ENCODE measurements at regions not wholly inside any gene's neighbourhood (a gene's known extent, or its start where the extent isn't known, plus 50 kb on each side); places are given as distances from the start of the nearest gene placed in this dataset.

- DNase-seq, result no peak
These were observed 325.9 kb upstream of the ADAMTS5 start for GRCh38 chr21:27292783-27293182.

GRCh38 chr21:27292229-27292628 is 325.3 kb upstream of the ADAMTS5 start:
- DNase-seq, result no peak

GRCh38 chr21:27291006-27291405 is 324.1 kb upstream of the ADAMTS5 start:
- no peak for DNase-seq

DNA sequence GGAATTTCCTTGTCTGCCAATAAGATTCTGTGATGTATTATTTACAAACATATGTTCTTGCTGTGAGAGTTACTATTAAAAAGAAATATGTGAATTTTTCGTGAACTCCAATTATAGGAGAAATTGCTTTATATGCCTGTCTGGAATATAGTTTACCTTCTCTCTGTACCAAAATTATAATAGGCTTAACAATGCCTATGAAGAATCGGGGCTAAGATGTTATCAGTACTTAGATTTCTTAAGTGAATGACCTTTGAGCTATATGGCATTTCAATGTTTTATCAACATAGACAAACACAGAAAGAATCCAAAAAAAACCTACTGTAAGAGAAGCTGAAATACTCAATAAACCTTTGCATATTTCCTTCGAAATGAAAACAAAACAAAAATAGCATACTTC is 323.1 kb upstream of the ADAMTS5 start:
- DNase-seq, result no peak

DNA sequence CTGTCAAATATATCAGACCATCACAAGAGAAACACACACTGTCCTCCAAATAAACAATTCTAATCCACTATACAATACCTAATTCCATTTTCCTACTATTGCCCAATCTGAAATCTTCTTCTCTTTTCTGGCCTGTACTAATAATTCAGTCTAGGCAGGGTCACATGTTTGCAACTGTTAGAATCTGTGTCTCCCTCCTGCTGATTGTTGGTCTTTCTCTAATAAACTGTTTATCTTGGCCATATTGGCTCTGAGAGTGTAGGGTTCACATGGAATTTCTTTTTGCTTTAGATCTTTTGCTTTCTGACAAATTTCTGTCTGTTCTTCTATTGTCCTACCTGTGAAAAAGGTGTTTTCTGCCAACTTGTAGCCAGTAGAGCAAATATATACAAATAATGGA is 319.9 kb upstream of the ADAMTS5 start:
- DNase-seq, result no peak

GRCh38 chr21:27277110-27277509 is 310.2 kb upstream of the ADAMTS5 start:
- DNase-seq, result no peak

DNA sequence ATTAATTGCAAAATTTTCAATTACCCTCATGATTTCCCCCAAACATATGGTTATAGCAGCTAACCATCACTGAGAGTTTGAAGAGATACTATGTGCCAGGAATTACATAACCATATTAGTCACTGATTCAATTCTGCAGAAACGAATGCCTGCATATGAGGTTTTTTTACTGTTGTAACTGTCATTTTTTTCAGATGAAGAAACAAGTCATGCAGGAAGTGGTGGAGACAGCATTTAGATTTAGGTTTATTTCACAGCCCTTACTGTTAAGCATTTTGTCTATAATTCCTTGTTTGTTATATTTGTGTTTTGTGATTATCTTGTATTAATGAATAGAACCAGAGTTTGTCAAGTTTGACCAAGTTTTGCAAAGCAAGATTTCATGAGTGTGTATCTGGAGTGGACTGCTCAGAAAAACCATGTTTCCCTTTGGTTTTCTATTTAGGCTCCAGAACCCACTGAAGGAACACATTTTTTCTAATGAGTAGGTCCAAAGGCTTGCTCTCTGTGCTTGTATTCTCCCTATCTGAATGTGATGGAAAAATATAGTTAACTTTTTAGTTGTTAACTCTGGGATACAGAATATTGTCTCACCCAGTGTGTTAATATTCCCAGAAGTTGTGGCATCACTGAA is 308.5 kb upstream of the ADAMTS5 start:
- DNase-seq, result no peak

GRCh38 chr21:27269644-27270043 is 302.8 kb upstream of the ADAMTS5 start:
- DNase-seq, result no peak

GRCh38 chr21:27268290-27268689 is 301.4 kb upstream of the ADAMTS5 start:
- DNase-seq, result no peak

DNA sequence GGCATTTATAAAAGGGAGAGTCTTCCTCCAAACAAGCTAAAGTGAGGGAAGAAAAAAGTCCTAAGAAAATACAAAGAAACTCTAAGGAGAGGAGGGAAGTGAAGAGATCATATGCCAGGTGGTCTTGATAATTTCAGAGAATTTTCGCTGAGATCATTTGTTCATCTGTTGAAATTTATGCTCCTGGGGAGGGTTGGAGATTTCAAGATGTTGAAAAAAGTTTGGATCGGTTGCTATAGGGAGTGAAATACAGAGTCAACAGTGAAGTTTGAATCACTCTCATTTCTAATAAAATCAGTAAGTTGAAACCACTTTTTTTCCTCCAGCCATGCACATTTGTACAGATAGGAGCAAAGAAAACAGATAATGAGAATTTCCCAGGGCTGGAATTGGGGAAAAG is 299.1 kb upstream of the ADAMTS5 start:
- DNase-seq, result no peak

DNA sequence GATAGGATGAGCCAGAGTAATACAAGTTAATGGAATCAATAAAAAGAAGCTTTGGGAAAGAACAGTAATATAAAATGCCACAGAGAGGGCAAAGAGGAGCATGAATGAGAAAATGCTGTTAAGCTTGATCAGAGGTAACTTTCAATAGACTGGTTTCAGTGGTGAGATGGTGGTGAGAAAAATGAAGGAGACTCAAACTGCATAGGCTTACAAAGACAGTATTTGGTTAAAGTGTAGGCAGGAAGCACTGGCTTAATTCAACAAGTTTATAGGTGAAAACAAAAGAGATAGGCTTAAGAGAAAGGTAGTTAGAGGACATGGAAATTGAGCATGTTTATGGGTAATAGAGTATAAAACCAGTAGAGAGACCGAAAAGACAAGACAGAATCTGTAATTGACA is 298.6 kb upstream of the ADAMTS5 start:
- DNase-seq, result no peak

DNA sequence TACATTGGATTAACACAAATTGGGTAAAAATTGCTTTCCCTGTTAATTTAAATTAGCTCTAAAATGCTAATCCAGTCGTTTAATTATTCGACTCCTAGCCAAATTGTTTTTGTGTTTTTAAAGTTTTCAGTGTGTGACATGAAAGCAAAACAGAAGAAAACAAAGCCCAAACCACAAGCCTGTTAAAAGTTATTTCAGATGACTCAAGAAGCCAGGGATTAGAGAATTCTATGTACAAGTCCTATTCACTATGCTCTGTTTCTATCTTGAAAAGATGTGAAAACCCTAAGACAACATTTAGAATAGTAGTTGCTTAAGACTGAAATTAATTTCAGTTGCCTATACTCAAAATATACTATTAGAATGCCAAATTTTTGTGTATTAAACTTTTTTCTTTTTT is 294.8 kb upstream of the ADAMTS5 start:
- DNase-seq, result no peak

GRCh38 chr21:27260728-27261127 is 293.8 kb upstream of the ADAMTS5 start:
- DNase-seq, result no peak

- no peak for DNase-seq
These were observed 292.0 kb upstream of the ADAMTS5 start for GRCh38 chr21:27258742-27259448.

GRCh38 chr21:27257908-27258556 is 291.1 kb upstream of the ADAMTS5 start:
- no peak for DNase-seq

- no peak for DNase-seq
These were observed 290.3 kb upstream of the ADAMTS5 start for GRCh38 chr21:27257226-27257625.

DNA sequence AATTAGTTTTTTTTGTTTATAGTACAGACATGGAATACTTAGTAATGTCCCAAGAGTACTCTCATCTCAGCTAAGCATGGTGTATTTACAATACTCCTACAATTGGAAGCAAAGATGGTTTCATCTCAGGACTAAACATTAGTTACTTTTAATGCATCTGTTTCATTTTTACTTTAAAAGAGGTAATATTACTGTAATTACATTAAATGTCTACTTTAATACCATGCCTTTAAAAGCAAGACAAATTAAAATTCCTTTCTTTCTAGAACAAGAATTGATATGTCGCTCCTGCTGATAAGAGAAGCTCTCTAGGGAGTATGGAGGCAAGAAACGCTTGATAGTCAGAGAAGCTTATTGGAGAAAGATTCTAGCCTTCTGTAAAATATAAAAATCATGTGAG is 284.9 kb upstream of the ADAMTS5 start:
- no peak for DNase-seq

- no peak for DNase-seq
These were observed 283.5 kb upstream of the ADAMTS5 start for GRCh38 chr21:27250366-27250765.

DNA sequence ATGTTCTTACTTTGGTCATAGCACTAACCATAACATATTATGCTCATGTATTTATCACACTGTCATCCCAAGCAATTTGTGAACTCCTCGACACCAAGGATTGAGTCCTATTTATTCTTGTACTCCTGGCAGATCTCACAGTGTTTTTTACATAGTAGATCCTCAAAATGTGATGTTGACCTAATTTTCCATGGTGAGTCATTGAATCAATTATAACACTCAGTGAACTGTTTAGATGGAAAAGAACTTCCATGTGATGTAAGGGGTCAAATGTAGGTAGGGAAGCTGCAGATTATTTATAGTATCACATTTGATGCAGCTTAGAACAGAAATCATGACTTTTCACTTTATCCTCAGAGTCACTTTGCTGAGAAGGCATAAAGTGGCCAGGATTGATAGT is 281.9 kb upstream of the ADAMTS5 start:
- no peak for DNase-seq

- DNase-seq, result no peak
These were observed 279.9 kb upstream of the ADAMTS5 start for GRCh38 chr21:27246741-27247140.

GRCh38 chr21:27244776-27245175 is 277.9 kb upstream of the ADAMTS5 start:
- no peak for DNase-seq

DNA sequence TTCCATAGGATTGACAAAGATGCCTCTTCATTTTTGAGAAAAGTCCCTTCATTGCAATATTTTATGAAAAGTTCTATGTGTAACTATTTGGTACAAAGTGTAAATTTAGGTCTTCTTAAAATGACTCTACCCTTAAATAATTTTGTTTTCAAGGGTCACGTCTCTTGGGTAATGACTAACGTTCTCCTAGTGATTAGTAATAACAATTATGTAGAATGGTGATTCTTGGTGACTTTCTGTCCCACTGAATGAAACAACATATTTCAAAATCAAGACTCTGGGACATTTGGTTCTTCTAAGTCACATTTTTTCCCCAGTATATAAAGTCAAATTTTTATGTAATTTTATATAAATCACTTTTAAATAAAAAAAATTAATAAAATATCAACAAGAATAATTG is 277.5 kb upstream of the ADAMTS5 start:
- no peak for DNase-seq

DNA sequence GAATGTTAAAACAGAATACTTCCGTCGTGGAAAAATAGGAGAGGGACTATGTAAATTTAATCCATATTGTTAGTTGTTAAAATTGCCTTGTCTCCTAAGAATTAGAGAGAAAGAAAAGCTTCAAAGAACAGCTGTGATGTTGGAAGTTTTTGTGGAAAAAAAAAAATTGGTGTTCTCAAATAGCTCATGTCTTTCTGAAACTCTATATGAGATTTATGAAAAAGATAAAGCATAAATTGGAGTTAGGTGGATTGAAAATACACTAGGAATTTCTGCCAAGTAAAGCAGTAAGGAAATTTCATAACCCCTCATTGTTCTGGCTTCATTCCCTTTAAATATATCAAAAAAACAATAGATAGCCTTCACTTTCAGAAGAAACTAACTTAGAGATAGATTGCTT is 274.0 kb upstream of the ADAMTS5 start:
- DNase-seq, result no peak
